G401.6 (cell line): ENCODE measurements at regions not wholly inside any gene's neighbourhood (a gene's known extent, or its start where the extent isn't known, plus 50 kb on each side); places are given as distances from the start of the nearest gene placed in this dataset.
"Not testable (repeated sequence)": the region's sequence is repeated elsewhere in the genome, so short reads cannot be mapped to it uniquely, and the experiment has no call there.

Experiments
- FAIRE-seq: peaks from 2 replicates; lab custom pipeline; 2012; peaks lifted over from hg19 to GRCh38; lab: Jason Lieb, UNC

GRCh38 chr15:91414124-91414523 is 314.1 kb downstream of the SV2B start:
- FAIRE-seq = no peak

- FAIRE-seq = not testable (repeated sequence)
Measured at GRCh38 chr15:91415258-91415657, 315.2 kb downstream of the SV2B start.

GRCh38 chr15:91420689-91421088 is 320.6 kb downstream of the SV2B start:
- no peak for FAIRE-seq

GRCh38 chr15:91422797-91423196 is 322.7 kb downstream of the SV2B start:
- FAIRE-seq = no peak

- FAIRE-seq = no peak
Measured at GRCh38 chr15:91424001-91424400, 323.9 kb downstream of the SV2B start.

- no peak for FAIRE-seq
Measured at GRCh38 chr15:91426412-91426811, 326.4 kb downstream of the SV2B start.

GRCh38 chr15:91429973-91430372 is 329.9 kb downstream of the SV2B start:
- FAIRE-seq = no peak

- FAIRE-seq = no peak
Measured at GRCh38 chr15:91431041-91431715, 331.1 kb downstream of the SV2B start.

- no peak for FAIRE-seq
Measured at GRCh38 chr15:91435113-91435512, 335.1 kb downstream of the SV2B start.

- FAIRE-seq = no peak
Measured at GRCh38 chr15:91444656-91445055, 344.6 kb downstream of the SV2B start.

- no peak for FAIRE-seq
Measured at GRCh38 chr15:91445695-91446228, 345.7 kb downstream of the SV2B start.

- FAIRE-seq = no peak
Measured at GRCh38 chr15:91447991-91448644, 348.1 kb downstream of the SV2B start.

- not testable (repeated sequence) for FAIRE-seq
Measured at GRCh38 chr15:91453376-91453775, 353.3 kb downstream of the SV2B start.

GRCh38 chr15:91456251-91456718 is 356.2 kb downstream of the SV2B start:
- no peak for FAIRE-seq

GRCh38 chr15:91456921-91457320 is 356.9 kb downstream of the SV2B start:
- FAIRE-seq = no peak

GRCh38 chr15:91461377-91461776 is 361.3 kb downstream of the SV2B start:
- FAIRE-seq = no peak

GRCh38 chr15:91465086-91465485 is 365.0 kb downstream of the SV2B start:
- FAIRE-seq = no peak

GRCh38 chr15:91465696-91466095 is 365.6 kb downstream of the SV2B start:
- FAIRE-seq = no peak

GRCh38 chr15:91468871-91469580 is 369.0 kb downstream of the SV2B start:
- FAIRE-seq = no peak

- no peak for FAIRE-seq
Measured at GRCh38 chr15:91469632-91470567, 369.8 kb downstream of the SV2B start.

GRCh38 chr15:91471468-91471867 is 371.4 kb downstream of the SV2B start:
- FAIRE-seq = no peak

- no peak for FAIRE-seq
Measured at GRCh38 chr15:91472316-91472756, 372.3 kb downstream of the SV2B start.
